Esophagus squamous epithelium (tissue), 4 donors: ENCODE measurements at regions not wholly inside any gene's neighbourhood (a gene's known extent, or its start where the extent isn't known, plus 50 kb on each side); places are given as distances from the start of the nearest gene placed in this dataset.

Experiments
- POLR2A ChIP-seq, 4 donors: fragments of 450-650 bp; IDR thresholded peaks; one replicate each; pipeline ENCODE4 v1.6.1; 2017; ENCODE audit warnings: antibody characterized with exemption in 4 of 4, mild to moderate bottlenecking in 4 of 4, moderate library complexity in 3 of 4
- TF ChIP-seq, protein P1 (sequence below), 6 experiments: fragments of 450-650 bp in 4 of 6; fragments of 200-600 bp in 2 of 6; sonication (generic) in 2 of 6; IDR thresholded peaks; one replicate each; pipeline ENCODE4 v1.5.1; 2016 to 2019; ENCODE audit warnings: antibody characterized with exemption in 6 of 6, mild to moderate bottlenecking in 4 of 6, moderate library complexity in 4 of 6

DNA sequence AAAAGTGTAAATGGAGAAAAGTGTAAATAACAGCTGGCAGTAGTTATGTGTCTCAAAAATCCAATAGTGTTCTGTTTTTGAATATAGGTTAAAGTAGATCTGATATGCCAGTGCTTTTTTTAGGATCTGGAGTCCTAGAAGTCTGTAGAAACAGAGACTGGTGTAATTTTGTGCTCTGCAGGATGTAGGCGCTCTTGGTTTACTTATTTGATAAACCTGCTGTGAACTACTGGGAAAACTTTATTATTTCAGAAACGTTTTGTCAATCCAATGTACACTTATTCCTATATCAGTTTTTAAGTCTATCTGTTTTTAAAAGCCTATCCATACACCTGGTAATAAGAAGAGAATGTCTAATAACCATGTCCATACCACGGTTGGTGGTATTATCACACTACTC lies 530.8 kb upstream of the ZNF804A start:
- TF ChIP-seq, protein P1, sequence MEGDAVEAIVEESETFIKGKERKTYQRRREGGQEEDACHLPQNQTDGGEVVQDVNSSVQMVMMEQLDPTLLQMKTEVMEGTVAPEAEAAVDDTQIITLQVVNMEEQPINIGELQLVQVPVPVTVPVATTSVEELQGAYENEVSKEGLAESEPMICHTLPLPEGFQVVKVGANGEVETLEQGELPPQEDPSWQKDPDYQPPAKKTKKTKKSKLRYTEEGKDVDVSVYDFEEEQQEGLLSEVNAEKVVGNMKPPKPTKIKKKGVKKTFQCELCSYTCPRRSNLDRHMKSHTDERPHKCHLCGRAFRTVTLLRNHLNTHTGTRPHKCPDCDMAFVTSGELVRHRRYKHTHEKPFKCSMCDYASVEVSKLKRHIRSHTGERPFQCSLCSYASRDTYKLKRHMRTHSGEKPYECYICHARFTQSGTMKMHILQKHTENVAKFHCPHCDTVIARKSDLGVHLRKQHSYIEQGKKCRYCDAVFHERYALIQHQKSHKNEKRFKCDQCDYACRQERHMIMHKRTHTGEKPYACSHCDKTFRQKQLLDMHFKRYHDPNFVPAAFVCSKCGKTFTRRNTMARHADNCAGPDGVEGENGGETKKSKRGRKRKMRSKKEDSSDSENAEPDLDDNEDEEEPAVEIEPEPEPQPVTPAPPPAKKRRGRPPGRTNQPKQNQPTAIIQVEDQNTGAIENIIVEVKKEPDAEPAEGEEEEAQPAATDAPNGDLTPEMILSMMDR (IDR thresholded peaks at IDR 0.05): no peak
- TF ChIP-seq POLR2A (IDR thresholded peaks at IDR 0.05): no peak
